Activated CD4-positive, CD25-positive, alpha-beta regulatory T cell treated with anti-CD3 and anti-CD28 coated beads, Interleukin-2, amount 50 U/mL, for 72 hours (primary cell): ENCODE measurements at regions not wholly inside any gene's neighbourhood (a gene's known extent, or its start where the extent isn't known, plus 50 kb on each side); places are given as distances from the start of the nearest gene placed in this dataset.
"Not testable (repeated sequence)": the region's sequence is repeated elsewhere in the genome, so short reads cannot be mapped to it uniquely, and the experiment has no call there.

Experiments
- DNase-seq: peaks from one replicate; pipeline ENCODE4 v3.0.0; 2021

DNA sequence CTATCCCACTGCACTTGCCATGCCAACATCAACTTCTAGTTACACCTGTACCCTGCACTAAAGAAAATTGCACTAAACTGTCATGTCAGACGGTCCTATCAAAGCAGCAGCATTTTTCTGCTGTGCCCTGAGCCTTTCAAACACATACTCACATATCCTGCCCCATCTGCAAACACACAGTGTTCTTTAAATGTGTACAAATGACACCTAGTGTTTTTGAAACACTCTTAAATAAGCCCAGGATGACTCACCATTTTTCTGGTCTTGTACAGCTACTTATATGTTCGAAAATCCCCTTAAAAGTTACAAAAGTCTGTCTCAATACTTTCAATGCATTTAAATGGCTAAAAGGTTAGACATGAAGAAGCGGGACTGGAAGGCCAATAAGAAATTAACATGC lies 346.7 kb upstream of the PPARGC1A start:
- DNase-seq, result no peak

DNA sequence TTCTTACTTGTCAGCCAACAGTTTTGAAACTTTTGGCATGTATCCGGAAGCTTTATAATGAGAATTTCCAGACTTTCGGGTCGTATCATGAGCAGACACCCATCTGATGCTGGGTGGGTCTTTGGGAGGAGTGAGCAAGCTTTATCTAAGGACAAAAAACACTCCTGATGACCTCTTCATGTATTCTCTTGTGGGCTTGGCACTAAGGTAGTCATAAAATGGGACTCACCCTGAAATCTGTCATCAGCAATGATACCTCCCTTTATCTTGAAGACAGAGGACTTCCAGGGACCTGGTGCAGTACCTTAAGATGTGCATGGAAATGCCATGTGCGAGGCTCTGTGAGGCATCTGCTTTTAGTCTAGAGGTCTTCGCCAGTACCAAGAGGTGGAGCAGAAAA lies 346.3 kb upstream of the PPARGC1A start:
- DNase-seq, result no peak

GRCh38 chr4:24235618-24236017 lies 345.8 kb upstream of the PPARGC1A start:
- no peak for DNase-seq

DNA sequence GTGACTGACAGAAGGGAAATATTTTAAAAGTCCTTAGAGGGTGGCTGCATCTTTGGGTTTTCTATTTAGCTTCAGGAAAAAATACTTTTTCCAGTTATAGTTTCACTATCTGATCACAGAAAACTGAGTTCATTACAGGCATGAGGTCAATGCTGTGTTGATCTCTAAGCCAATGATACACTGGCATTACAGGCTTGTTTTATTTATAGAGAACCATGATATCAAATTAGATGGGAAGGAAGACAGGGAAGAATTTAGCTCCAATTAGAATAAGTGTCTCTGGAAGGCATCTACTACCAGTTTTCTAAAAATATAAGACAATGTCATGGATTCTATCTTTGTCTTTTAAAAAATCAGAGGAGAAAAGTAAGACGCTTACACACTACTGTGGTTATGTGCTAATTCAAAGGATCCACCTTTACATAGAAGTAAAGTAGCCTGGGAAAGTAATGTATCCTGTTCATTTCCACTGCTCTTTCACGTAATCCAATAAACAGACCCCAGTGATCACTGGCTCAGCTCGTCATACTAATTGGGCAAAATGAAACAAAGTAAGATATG lies 344.5 kb upstream of the PPARGC1A start:
- no peak for DNase-seq

- no peak for DNase-seq
These were observed 341.1 kb upstream of the PPARGC1A start for GRCh38 chr4:24230955-24231354.

GRCh38 chr4:24229978-24230377 lies 340.1 kb upstream of the PPARGC1A start:
- DNase-seq, result no peak

DNA sequence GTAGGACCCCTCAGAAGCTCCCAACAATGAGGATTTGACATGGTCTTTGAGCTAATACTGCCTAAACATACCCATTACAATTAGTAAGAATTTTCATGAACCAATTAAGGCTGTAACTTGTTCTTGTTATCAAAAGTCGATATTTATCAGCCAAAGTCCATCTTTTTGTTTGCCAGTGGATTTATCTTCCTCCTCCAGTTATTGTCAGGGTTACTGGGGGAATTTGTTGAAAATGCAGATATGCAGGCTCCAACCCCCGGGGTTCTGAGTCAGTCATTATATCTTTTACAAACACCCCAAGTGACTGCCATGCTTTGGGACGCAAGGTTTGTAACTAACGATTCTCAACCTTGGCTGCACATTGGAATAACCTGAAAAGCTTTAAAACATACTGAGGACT lies 338.8 kb upstream of the PPARGC1A start:
- no peak for DNase-seq

DNA sequence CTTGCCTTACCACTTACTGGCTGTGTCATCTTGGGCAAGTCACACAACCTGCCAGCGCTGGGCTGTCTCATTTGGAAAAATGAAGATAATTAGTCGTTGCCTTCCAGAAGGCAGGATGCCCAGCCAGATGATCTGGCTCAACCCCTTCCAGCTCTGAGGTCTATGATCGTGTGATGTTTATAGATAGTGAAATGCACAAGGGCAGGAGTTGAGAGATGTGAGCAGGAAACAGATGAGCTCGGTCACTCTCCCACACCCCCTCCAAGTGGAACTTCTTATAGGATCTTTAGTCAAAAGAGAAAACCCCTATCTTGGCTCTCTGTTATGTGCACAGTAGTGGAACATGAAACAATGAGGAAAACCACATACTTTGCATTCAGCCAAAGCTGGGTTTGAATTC lies 336.8 kb upstream of the PPARGC1A start:
- DNase-seq, result no peak

GRCh38 chr4:24226023-24226422 lies 336.2 kb upstream of the PPARGC1A start:
- DNase-seq, result no peak

DNA sequence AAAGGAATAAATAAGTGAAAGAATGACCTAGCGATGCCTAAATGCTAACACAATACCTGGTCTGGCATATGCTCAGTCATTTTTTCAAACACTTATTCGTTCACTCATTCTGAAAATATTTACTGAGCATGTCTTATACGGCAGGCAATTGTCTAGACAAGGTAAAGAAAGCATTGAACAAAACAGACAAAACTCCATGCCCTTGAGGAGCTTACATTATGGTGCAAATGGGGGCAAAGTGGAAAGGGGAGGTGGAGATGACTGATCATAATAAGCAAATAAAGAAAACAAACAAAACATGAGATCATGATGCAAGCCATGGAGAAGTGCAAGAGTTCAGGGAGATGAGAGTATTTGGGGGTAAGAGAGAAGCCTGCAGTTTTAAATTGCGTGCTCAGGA lies 334.6 kb upstream of the PPARGC1A start:
- DNase-seq, result no peak

DNA sequence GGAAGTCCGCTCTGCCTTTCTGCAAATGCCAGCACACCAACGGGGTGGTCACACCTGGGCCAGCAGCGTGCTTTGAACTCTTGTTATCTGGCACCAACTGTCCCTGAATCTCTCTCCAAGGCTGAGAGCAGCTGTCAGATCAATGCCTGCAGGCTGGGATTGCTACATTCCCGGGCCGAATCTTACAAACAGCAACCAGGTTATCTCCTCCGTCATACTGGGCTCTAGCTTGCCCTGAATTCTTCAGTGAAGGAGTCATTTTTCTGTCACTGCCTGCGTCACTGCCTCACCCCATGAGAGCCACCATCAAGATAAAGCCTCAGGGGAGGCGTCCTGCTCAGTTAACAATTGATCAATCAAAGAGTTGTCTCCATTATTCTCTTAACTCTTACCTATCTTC lies 329.4 kb upstream of the PPARGC1A start:
- no peak for DNase-seq

DNA sequence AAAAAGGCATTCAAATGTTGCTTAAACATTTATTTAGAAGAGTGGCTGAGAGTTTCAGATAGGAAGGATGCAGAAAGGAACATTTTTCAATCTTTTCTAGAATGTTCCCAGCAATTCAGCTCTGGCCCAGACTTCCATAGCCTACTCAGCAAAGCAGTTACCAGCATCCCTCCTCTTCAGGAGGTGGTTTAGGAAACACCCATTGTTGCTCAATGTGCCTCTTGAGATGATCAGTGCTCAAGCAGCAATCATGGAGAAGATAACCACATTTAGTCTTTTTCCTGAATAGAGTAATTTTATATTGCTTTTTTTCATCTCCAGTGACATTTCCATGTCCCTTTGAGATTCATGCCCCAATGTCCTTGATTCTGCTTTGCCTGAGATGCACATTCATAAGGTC lies 328.7 kb upstream of the PPARGC1A start:
- DNase-seq, result no peak

- no peak for DNase-seq
These were observed 324.9 kb upstream of the PPARGC1A start for GRCh38 chr4:24214796-24215195.

GRCh38 chr4:24213961-24214360 lies 324.1 kb upstream of the PPARGC1A start:
- DNase-seq, result no peak

- no peak for DNase-seq
These were observed 322.8 kb upstream of the PPARGC1A start for GRCh38 chr4:24212642-24213041.

DNA sequence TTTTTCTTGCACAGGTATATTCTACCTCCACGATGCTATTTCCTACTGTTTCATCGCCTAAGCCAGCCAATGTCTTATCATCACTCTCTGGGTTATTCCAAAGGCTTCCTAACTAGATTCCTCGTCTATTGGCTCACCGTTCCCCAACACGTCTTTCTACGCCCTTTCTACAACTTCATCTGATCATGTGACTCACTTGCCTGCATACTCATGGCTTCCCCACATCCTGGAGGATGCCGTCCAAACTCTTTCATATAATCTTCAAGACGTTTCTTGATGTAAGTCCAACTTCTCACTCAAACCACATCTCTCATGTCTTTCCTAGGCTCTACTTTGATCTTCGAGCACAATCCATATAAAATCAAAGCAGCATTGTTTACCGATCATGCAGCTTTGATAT lies 322.0 kb upstream of the PPARGC1A start:
- DNase-seq, result no peak

GRCh38 chr4:24210332-24210902 lies 320.6 kb upstream of the PPARGC1A start:
- DNase-seq, result no peak

DNA sequence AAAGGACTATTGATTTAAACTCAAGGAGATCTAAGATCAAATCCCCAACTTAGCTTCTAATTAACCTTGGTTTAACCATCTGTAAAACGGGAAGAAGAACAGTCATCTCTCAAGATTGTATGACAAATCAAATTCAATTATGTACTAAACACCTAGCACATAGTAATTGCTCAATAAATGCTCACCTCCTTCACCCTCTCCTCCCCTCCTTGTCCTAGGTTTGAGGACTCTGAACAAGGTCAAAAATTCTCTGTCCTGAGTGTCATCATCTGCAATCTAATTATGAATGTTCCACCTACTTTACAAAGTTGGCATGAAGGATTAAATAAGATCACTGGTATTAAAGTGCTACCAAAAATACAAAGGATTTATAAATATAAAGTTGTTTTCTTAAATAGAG lies 320.1 kb upstream of the PPARGC1A start:
- no peak for DNase-seq

- DNase-seq, result no peak
These were observed 319.3 kb upstream of the PPARGC1A start for GRCh38 chr4:24209131-24209530.

- no peak for DNase-seq
These were observed 318.8 kb upstream of the PPARGC1A start for GRCh38 chr4:24208691-24209090.

DNA sequence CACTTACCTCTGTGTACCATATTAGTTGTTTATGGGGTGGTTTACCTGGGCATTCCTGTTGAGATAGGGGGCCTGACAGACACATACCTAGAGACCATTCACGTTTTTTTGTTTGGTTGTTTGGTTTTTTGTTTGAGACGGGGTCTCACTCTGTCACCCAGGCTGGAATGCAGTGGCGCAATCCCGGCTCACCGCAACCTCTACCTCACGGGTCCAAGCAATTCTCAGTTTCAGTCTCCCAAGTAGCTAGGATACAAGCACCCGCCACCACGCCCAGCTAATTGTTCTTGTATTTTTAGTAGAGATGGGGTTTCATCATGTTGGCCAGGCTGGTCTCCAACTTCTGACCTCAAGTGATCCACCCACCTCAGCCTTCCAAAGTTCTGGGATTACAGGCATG lies 314.9 kb upstream of the PPARGC1A start:
- not testable (repeated sequence) for DNase-seq

DNA sequence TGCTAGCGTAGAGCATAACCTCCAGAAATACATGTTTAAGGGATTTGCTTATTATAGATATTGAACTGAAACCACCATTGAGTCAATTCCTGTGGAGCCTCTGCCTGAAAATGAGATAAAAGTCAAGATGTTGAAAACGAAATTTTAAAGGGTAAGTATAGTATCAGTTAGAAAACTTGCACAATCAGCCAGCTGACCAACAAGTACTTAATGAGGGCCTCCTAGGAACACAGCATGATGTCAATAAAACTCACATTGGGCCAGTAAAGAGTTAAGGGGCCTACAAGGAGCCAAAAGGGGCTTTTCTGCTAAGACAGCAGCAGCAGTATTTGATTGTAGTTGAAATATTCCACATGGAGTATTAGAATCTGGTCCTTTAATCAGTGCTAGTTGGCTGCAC lies 314.1 kb upstream of the PPARGC1A start:
- no peak for DNase-seq

- DNase-seq, result no peak
These were observed 312.7 kb upstream of the PPARGC1A start for GRCh38 chr4:24202579-24202978.

DNA sequence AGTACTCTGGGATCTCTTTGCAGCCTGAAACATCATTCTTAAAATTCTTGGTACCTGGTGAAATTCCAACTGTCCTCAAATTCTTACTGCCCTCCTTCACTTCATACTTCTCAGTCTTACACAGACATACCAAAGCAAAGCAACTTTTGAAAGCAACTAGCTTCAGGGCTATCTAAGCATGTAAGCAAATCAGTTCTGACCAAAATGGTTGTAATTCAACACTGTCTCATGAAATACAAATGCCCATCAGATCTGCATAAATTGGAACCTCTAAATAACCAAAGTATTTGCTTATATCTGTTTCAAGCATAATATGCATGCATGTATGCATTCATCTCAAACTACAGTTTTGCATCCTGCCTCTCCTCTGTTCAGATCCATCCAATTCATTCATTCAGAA lies 308.1 kb upstream of the PPARGC1A start:
- DNase-seq, result no peak

- no peak for DNase-seq
These were observed 306.9 kb upstream of the PPARGC1A start for GRCh38 chr4:24196785-24197184.
